ENCODE measurements at regions not wholly inside any gene's neighbourhood (a gene's known extent, or its start where the extent isn't known, plus 50 kb on each side); places are given as distances from the start of the nearest gene placed in this dataset.

GRCh38 chr7:109498131-109498530 lies 928.5 kb downstream of the DNAJB9 start:
- no peak for ATAC-seq
- no peak for TF ChIP-seq ARNTL (CRISPR knock-in tag; IDR thresholded peaks at IDR 0.05; ENCODE audit: borderline replicate concordance, low read depth)
- TF ChIP-seq CSDC2 (CRISPR knock-in tag; IDR thresholded peaks at IDR 0.05) = no peak
- no peak for TF ChIP-seq ZNF70 (CRISPR knock-in tag; IDR thresholded peaks at IDR 0.05)
- TF ChIP-seq ISL1 (CRISPR knock-in tag; IDR thresholded peaks at IDR 0.05) = no peak
- TF ChIP-seq ZFP30 (CRISPR knock-in tag; IDR thresholded peaks at IDR 0.05) = no peak
- no peak for TF ChIP-seq TOX (CRISPR knock-in tag; IDR thresholded peaks at IDR 0.05; ENCODE audit: borderline replicate concordance)
- TF ChIP-seq OSR1 (CRISPR knock-in tag; IDR thresholded peaks at IDR 0.05) = no peak
- TF ChIP-seq TCF4 (CRISPR knock-in tag; IDR thresholded peaks at IDR 0.05; ENCODE audit: borderline replicate concordance) = no peak
- no peak for TF ChIP-seq ESRRG (CRISPR knock-in tag; IDR thresholded peaks at IDR 0.05)
- no peak for TF ChIP-seq ZFP3 (CRISPR knock-in tag; IDR thresholded peaks at IDR 0.05)
- TF ChIP-seq RARB (CRISPR knock-in tag; IDR thresholded peaks at IDR 0.05) = no peak
- TF ChIP-seq, protein P1, sequence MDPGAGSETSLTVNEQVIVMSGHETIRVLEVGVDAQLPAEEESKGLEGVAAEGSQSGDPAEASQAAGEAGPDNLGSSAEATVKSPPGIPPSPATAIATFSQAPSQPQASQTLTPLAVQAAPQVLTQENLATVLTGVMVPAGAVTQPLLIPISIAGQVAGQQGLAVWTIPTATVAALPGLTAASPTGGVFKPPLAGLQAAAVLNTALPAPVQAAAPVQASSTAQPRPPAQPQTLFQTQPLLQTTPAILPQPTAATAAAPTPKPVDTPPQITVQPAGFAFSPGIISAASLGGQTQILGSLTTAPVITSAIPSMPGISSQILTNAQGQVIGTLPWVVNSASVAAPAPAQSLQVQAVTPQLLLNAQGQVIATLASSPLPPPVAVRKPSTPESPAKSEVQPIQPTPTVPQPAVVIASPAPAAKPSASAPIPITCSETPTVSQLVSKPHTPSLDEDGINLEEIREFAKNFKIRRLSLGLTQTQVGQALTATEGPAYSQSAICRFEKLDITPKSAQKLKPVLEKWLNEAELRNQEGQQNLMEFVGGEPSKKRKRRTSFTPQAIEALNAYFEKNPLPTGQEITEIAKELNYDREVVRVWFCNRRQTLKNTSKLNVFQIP (CRISPR knock-in tag; IDR thresholded peaks at IDR 0.05; ENCODE audit: borderline replicate concordance, low read depth) = no peak
- TF ChIP-seq ZNF8 (CRISPR knock-in tag; IDR thresholded peaks at IDR 0.05) = no peak
- TF ChIP-seq CREB5 (CRISPR knock-in tag; IDR thresholded peaks at IDR 0.05; ENCODE audit: low read depth) = no peak
- TF ChIP-seq PPARA (CRISPR knock-in tag; IDR thresholded peaks at IDR 0.05; ENCODE audit: borderline replicate concordance) = no peak
- no peak for TF ChIP-seq ZC3H10 (CRISPR knock-in tag; IDR thresholded peaks at IDR 0.05)
- TF ChIP-seq ZNF565 (CRISPR knock-in tag; conservative IDR thresholded peaks at IDR 0.05; ENCODE audit: low read depth) = no peak
- TF ChIP-seq, protein P2, sequence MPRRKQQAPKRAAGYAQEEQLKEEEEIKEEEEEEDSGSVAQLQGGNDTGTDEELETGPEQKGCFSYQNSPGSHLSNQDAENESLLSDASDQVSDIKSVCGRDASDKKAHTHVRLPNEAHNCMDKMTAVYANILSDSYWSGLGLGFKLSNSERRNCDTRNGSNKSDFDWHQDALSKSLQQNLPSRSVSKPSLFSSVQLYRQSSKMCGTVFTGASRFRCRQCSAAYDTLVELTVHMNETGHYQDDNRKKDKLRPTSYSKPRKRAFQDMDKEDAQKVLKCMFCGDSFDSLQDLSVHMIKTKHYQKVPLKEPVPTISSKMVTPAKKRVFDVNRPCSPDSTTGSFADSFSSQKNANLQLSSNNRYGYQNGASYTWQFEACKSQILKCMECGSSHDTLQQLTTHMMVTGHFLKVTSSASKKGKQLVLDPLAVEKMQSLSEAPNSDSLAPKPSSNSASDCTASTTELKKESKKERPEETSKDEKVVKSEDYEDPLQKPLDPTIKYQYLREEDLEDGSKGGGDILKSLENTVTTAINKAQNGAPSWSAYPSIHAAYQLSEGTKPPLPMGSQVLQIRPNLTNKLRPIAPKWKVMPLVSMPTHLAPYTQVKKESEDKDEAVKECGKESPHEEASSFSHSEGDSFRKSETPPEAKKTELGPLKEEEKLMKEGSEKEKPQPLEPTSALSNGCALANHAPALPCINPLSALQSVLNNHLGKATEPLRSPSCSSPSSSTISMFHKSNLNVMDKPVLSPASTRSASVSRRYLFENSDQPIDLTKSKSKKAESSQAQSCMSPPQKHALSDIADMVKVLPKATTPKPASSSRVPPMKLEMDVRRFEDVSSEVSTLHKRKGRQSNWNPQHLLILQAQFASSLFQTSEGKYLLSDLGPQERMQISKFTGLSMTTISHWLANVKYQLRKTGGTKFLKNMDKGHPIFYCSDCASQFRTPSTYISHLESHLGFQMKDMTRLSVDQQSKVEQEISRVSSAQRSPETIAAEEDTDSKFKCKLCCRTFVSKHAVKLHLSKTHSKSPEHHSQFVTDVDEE (CRISPR knock-in tag; IDR thresholded peaks at IDR 0.05) = no peak

DNA sequence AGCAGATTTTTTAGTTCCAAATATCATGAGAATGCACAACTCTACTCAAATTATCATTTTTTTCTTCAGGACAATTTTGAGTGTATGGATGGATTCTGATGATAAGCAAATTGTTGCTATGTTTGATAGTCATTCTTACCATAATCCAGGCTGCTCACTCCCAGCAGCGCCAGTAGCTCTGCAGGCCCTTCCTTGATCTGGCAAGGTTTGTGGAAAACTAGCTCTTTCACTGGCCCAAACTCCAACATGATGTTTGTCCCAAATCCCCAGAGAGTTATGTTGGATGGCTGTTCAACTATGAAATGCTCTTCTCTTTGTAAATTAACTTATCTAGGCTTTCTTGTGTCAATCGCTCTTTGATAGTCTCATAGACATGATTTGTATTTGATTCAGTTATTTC lies 933.7 kb downstream of the DNAJB9 start:
- no peak for ATAC-seq
- TF ChIP-seq TOX (CRISPR knock-in tag; IDR thresholded peaks at IDR 0.05; ENCODE audit: borderline replicate concordance) (no peak), ESRRG (CRISPR knock-in tag; IDR thresholded peaks at IDR 0.05) (no peak), ZNF565 (CRISPR knock-in tag; conservative IDR thresholded peaks at IDR 0.05; ENCODE audit: low read depth) (no peak), ISL1 (CRISPR knock-in tag; IDR thresholded peaks at IDR 0.05) (no peak), CSRNP3 (CRISPR knock-in tag; IDR thresholded peaks at IDR 0.05) (no peak), ZC3H10 (CRISPR knock-in tag; IDR thresholded peaks at IDR 0.05) (no peak), CREB5 (CRISPR knock-in tag; IDR thresholded peaks at IDR 0.05; ENCODE audit: low read depth) (no peak), GLIS3 (CRISPR knock-in tag; IDR thresholded peaks at IDR 0.05) (no peak), TCF4 (CRISPR knock-in tag; IDR thresholded peaks at IDR 0.05; ENCODE audit: borderline replicate concordance) (no peak), SNAI2 (CRISPR knock-in tag; IDR thresholded peaks at IDR 0.05) (no peak), ZNF8 (CRISPR knock-in tag; IDR thresholded peaks at IDR 0.05) (no peak), ZFP30 (CRISPR knock-in tag; IDR thresholded peaks at IDR 0.05) (no peak), CSDC2 (CRISPR knock-in tag; IDR thresholded peaks at IDR 0.05) (no peak), ARNTL (CRISPR knock-in tag; IDR thresholded peaks at IDR 0.05; ENCODE audit: borderline replicate concordance, low read depth) (no peak)
- TF ChIP-seq, protein P3, sequence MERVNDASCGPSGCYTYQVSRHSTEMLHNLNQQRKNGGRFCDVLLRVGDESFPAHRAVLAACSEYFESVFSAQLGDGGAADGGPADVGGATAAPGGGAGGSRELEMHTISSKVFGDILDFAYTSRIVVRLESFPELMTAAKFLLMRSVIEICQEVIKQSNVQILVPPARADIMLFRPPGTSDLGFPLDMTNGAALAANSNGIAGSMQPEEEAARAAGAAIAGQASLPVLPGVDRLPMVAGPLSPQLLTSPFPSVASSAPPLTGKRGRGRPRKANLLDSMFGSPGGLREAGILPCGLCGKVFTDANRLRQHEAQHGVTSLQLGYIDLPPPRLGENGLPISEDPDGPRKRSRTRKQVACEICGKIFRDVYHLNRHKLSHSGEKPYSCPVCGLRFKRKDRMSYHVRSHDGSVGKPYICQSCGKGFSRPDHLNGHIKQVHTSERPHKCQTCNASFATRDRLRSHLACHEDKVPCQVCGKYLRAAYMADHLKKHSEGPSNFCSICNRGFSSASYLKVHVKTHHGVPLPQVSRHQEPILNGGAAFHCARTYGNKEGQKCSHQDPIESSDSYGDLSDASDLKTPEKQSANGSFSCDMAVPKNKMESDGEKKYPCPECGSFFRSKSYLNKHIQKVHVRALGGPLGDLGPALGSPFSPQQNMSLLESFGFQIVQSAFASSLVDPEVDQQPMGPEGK (CRISPR knock-in tag; IDR thresholded peaks at IDR 0.05; ENCODE audit: borderline replicate concordance) = no peak
- TF ChIP-seq, protein P1 (CRISPR knock-in tag; IDR thresholded peaks at IDR 0.05; ENCODE audit: borderline replicate concordance, low read depth) = no peak

All from SK-N-SH treated with all-trans-retinoic acid at 6 μM for 48 hours (cell line).